ENCODE measurements at regions not wholly inside any gene's neighbourhood (a gene's known extent, or its start where the extent isn't known, plus 50 kb on each side); places are given as distances from the start of the nearest gene placed in this dataset.

- TF ChIP-seq GABPA (IDR thresholded peaks at IDR 0.05; ENCODE audit: low read depth) (no peak), IRF4 (IDR thresholded peaks at IDR 0.05; ENCODE audit: low read depth, low read length) (no peak), PKNOX1 (IDR thresholded peaks at IDR 0.05) (no peak), POLR2AphosphoS2 (IDR thresholded peaks at IDR 0.05; ENCODE audit: low read depth, low read length) (no peak), SIX5 (IDR thresholded peaks at IDR 0.05; ENCODE audit: low read depth, low read length, severe bottlenecking) (no peak), NFIC (IDR thresholded peaks at IDR 0.05; ENCODE audit: low read depth, low read length) (no peak), SUZ12 (IDR thresholded peaks at IDR 0.05; ENCODE audit: unreplicated experiment) (no peak), PRDM15 (CRISPR knock-in tag; IDR thresholded peaks at IDR 0.05) (no peak), IKZF2 (IDR thresholded peaks at IDR 0.05) (no peak), FOS (IDR thresholded peaks at IDR 0.05; ENCODE audit: borderline replicate concordance, extremely low read depth, insufficient read length) (no peak), SMC3 (IDR thresholded peaks at IDR 0.05; ENCODE audit: borderline replicate concordance, low read length) (no peak), EZH2 (IDR thresholded peaks at IDR 0.05; ENCODE audit: borderline replicate concordance, control insufficient read depth, low read depth, low read length) (no peak), BHLHE40 (IDR thresholded peaks at IDR 0.05; ENCODE audit: borderline replicate concordance in 1 of 2, low read depth in 2 of 2, low read length in 1 of 2) (no peak), SMAD5 (IDR thresholded peaks at IDR 0.05; ENCODE audit: low read depth) (no peak), KDM1A (IDR thresholded peaks at IDR 0.05; ENCODE audit: borderline replicate concordance) (no peak), CHD1 (IDR thresholded peaks at IDR 0.05; ENCODE audit: low read depth, low read length) (no peak), ELK1 (IDR thresholded peaks at IDR 0.05; ENCODE audit: low read depth, low read length) (no peak)
- SMC1A ChIA-PET (ENCODE audit: uncharacterized antibody, unreplicated experiment) = interaction anchor here (0.7 kb wide), 1 partner anchor 9 kb away, joined by 3 read pairs; no protein-coding TSS in a partner anchor
- intact Hi-C loops (cut with micrococcal nuclease; ENCODE audit: unreplicated experiment) = no loop called here
Observed at GRCh38 chr18:45284851-45285250, 330.4 kb upstream of the SLC14A2 start.

More at GRCh38 chr18:45284851-45285250, 330.4 kb upstream of the SLC14A2 start:
- no TSS peak for BruUV-seq (replicated peaks)
- in situ Hi-C loops (cut with MboI) = no loop called here
- Histone ChIP-seq H3K4me2 (ENCODE audit: control insufficient read depth, insufficient read depth) (no peak overlapping the region), H3K79me2 (ENCODE audit: control insufficient read depth, insufficient read depth, low read length) (no peaks in the 10 kb centered on the region), H3K36me3 (ENCODE audit: control insufficient read depth in 2 of 2, insufficient read depth in 2 of 2, low read length in 1 of 2) (no peaks in the 10 kb centered on the region), H4K20me1 (ENCODE audit: control insufficient read depth, insufficient read depth) (no peaks in the 10 kb centered on the region), H3K4me3 (no peak overlapping the region), H3K27ac (ENCODE audit: control insufficient read depth, insufficient read depth) (no peak overlapping the region), H3K9ac (ENCODE audit: control insufficient read depth, insufficient read depth, low read length) (no peak overlapping the region), H3K9me3 (replicated peaks; ENCODE audit: control insufficient read depth, insufficient read depth, low read length) (no peaks in the 10 kb centered on the region), H2AFZ (ENCODE audit: control insufficient read depth, low read depth, low read length) (no peak overlapping the region), H3K27me3 (replicated peaks in 1 of 2; ENCODE audit: control insufficient read depth in 2 of 2, insufficient read depth in 2 of 2, low read length in 1 of 2) (peaks cover 3% of the 10 kb centered on the region in 2 experiments; a peak in 3 of 4 replicates), H3K4me1 (ENCODE audit: control insufficient read depth, insufficient read depth, low read length) (no peaks in the 10 kb centered on the region)
- CTCF ChIA-PET = no interaction called here
- POLR2A ChIA-PET = no interaction called here
- FAIRE-seq (no peak), DNase-seq (ENCODE audit: low read depth, low spot score) (no peak), ATAC-seq (no peak)
- RAD21 ChIA-PET (ENCODE audit: unreplicated experiment) = no interaction called here

All from GM12878 (cell line).